ENCODE measurements at regions not wholly inside any gene's neighbourhood (a gene's known extent, or its start where the extent isn't known, plus 50 kb on each side); places are given as distances from the start of the nearest gene placed in this dataset.

DNA sequence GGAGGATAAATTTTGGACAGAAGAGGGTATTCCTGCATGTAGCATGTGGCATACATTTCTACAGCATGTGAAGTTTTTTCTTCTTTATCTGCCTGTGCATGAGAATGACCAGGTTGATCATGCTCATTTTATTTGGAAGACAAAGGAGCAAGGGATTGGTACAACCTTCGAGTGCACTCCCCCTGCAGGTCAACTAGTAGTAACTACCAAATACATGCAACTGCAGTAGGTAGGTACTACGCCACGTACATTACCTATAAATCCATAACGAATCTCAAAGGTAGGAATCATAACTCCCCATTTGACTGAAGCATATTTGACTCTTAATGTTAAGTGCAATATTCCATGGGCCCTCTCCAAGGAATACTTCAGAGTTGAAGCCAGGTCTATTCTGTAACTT lies 763.9 kb downstream of the TSN start:
- no peaks in the 10 kb centered on the region for H3K79me2 ChIP-seq (ENCODE audit: control insufficient read depth, insufficient read depth, low read length)
- Mint-ChIP-seq H3K9me3 (ENCODE audit: insufficient read depth) (no peaks in the 10 kb centered on the region), H3K4me3 (no peak overlapping the region), H3K27me3 (no peaks in the 10 kb centered on the region), H3K27ac (no peak overlapping the region), H3K4me1 (no peaks in the 10 kb centered on the region)
- no peaks in the 10 kb centered on the region for H3K9me3 ChIP-seq (ENCODE audit: control extremely low read depth in 1 of 3, control insufficient read depth in 2 of 3, insufficient read depth in 1 of 3, low read length in 2 of 3)
- ATAC-seq (ENCODE audit: low read depth) (no peak), DNase-seq (no peak)
- no peaks in the 10 kb centered on the region for H3K36me3 ChIP-seq (replicated peaks in 1 of 2; ENCODE audit: control extremely low read depth in 1 of 2, control insufficient read depth in 1 of 2, extremely low read depth in 1 of 2, insufficient read depth in 2 of 2, low read length in 1 of 2)
- CTCF ChIA-PET = no interaction called here
- intact Hi-C loops (cut with micrococcal nuclease) = no loop called here
- H3K4me3 ChIP-seq (ENCODE audit: control extremely low read depth in 1 of 5, extremely low read depth in 1 of 5, insufficient read depth in 1 of 5, low read depth in 2 of 5, low read length in 4 of 5) = no peak overlapping the region
- H3K4me2 ChIP-seq (replicated peaks; ENCODE audit: low read depth, low read length, poor library complexity, severe bottlenecking) = no peak overlapping the region
- H3K9ac ChIP-seq (ENCODE audit: low read length) = no peak overlapping the region
- POLR2A ChIA-PET = no interaction called here
- H3K4me1 ChIP-seq (ENCODE audit: control insufficient read depth in 2 of 2, insufficient read depth in 2 of 2, low read length in 2 of 2) = no peaks in the 10 kb centered on the region
- no peaks in the 10 kb centered on the region for H4K20me1 ChIP-seq (ENCODE audit: control insufficient read depth, insufficient read depth, low read length, poor library complexity, severe bottlenecking)
- no CpG with 5 or more reads among the region's 4 CpGs for WGBS (ENCODE audit: insufficient coverage)
- H3K27me3 ChIP-seq (replicated peaks in 1 of 4; ENCODE audit: control extremely low read depth in 1 of 4, control insufficient read depth in 3 of 4, insufficient read depth in 4 of 4, low read length in 3 of 4) = no peaks in the 10 kb centered on the region
- H3K27ac ChIP-seq (ENCODE audit: low read length in 2 of 2) = no peak overlapping the region
- H2AFZ ChIP-seq (ENCODE audit: insufficient read depth, low read depth, low read length, poor library complexity, severe bottlenecking) = no peak overlapping the region
- TF ChIP-seq EZH2 (IDR thresholded peaks at IDR 0.05; ENCODE audit: borderline replicate concordance, insufficient read depth, low read depth, low read length, poor library complexity, severe bottlenecking) = no peak
- TF ChIP-seq, protein P1, sequence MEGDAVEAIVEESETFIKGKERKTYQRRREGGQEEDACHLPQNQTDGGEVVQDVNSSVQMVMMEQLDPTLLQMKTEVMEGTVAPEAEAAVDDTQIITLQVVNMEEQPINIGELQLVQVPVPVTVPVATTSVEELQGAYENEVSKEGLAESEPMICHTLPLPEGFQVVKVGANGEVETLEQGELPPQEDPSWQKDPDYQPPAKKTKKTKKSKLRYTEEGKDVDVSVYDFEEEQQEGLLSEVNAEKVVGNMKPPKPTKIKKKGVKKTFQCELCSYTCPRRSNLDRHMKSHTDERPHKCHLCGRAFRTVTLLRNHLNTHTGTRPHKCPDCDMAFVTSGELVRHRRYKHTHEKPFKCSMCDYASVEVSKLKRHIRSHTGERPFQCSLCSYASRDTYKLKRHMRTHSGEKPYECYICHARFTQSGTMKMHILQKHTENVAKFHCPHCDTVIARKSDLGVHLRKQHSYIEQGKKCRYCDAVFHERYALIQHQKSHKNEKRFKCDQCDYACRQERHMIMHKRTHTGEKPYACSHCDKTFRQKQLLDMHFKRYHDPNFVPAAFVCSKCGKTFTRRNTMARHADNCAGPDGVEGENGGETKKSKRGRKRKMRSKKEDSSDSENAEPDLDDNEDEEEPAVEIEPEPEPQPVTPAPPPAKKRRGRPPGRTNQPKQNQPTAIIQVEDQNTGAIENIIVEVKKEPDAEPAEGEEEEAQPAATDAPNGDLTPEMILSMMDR (IDR thresholded peaks at IDR 0.05) = no peak

DNA sequence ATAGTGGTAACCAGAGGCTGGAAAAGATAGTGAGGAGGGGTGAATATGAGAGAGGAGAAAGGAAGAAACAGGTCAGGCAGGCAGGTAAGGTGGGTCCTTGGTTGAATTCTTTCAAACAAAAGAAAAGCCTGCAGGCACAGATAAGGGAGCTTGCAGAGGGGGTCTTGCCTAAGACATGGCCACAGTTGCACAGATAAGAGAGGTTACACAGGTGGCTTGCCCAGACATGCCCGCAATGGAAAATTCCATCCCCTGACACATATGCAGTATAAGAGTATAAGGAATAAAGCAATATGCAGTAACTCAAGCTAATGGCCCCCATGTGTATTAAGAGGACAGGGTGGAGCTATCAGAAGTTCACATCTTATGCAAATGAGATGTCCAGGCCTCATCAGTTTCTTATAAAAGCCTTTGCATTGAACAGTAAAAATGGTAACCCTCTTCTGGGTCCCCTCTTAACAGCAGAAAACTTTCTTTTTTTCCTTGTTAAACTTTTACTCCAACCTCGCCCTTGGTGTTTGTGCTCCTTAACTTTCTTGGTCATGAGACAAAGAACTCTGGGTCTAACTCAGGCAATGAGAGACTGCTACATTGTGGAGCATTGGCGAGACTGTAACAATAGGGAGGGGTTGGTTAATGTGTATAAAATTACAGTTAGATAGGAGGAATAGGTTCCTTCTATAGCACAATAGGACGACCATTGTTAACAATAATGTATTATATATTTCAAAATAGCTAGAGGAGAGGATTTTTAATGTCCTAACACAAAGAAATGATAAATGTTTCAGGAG lies 764.6 kb downstream of the TSN start:
- ATAC-seq (ENCODE audit: low read depth) = no peak
- Histone ChIP-seq H3K9ac (ENCODE audit: low read length) (no peak overlapping the region), H4K20me1 (ENCODE audit: control insufficient read depth, insufficient read depth, low read length, poor library complexity, severe bottlenecking) (no peaks in the 10 kb centered on the region), H3K27me3 (replicated peaks in 1 of 4; ENCODE audit: control extremely low read depth in 1 of 4, control insufficient read depth in 3 of 4, insufficient read depth in 4 of 4, low read length in 3 of 4) (no peaks in the 10 kb centered on the region), H3K9me3 (ENCODE audit: control extremely low read depth in 1 of 3, control insufficient read depth in 2 of 3, insufficient read depth in 1 of 3, low read length in 2 of 3) (no peaks in the 10 kb centered on the region), H3K4me1 (ENCODE audit: control insufficient read depth in 2 of 2, insufficient read depth in 2 of 2, low read length in 2 of 2) (no peaks in the 10 kb centered on the region), H2AFZ (ENCODE audit: insufficient read depth, low read depth, low read length, poor library complexity, severe bottlenecking) (no peak overlapping the region), H3K4me2 (replicated peaks; ENCODE audit: low read depth, low read length, poor library complexity, severe bottlenecking) (no peak overlapping the region), H3K36me3 (replicated peaks in 1 of 2; ENCODE audit: control extremely low read depth in 1 of 2, control insufficient read depth in 1 of 2, extremely low read depth in 1 of 2, insufficient read depth in 2 of 2, low read length in 1 of 2) (no peaks in the 10 kb centered on the region), H3K4me3 (ENCODE audit: control extremely low read depth in 1 of 5, extremely low read depth in 1 of 5, insufficient read depth in 1 of 5, low read depth in 2 of 5, low read length in 4 of 5) (no peak overlapping the region), H3K79me2 (ENCODE audit: control insufficient read depth, insufficient read depth, low read length) (no peaks in the 10 kb centered on the region), H3K27ac (ENCODE audit: low read length in 2 of 2) (no peak overlapping the region)
- intact Hi-C loops (cut with micrococcal nuclease) = no loop called here
- Mint-ChIP-seq H3K4me1 (no peaks in the 10 kb centered on the region), H3K27ac (no peak overlapping the region), H3K27me3 (no peaks in the 10 kb centered on the region), H3K9me3 (ENCODE audit: insufficient read depth) (no peaks in the 10 kb centered on the region), H3K4me3 (no peak overlapping the region)
- CTCF ChIA-PET = no interaction called here
- TF ChIP-seq, protein P1 (IDR thresholded peaks at IDR 0.05) = no peak
- TF ChIP-seq EZH2 (IDR thresholded peaks at IDR 0.05; ENCODE audit: borderline replicate concordance, insufficient read depth, low read depth, low read length, poor library complexity, severe bottlenecking) = no peak
- no CpG with 5 or more reads among the region's 4 CpGs for WGBS (ENCODE audit: insufficient coverage)
- POLR2A ChIA-PET = no interaction called here
- no peak for DNase-seq
